GM19351 (cell line): ENCODE measurements at regions not wholly inside any gene's neighbourhood (a gene's known extent, or its start where the extent isn't known, plus 50 kb on each side); places are given as distances from the start of the nearest gene placed in this dataset.

Source experiments
- ATAC-seq: cut with Tn5 transposase; IDR thresholded peaks from one replicate; pipeline ENCODE4 v1.9.1; 2021; ENCODE audit warnings: mild to moderate bottlenecking, moderate library complexity; ENCODE audit not compliant: unreplicated experiment

DNA sequence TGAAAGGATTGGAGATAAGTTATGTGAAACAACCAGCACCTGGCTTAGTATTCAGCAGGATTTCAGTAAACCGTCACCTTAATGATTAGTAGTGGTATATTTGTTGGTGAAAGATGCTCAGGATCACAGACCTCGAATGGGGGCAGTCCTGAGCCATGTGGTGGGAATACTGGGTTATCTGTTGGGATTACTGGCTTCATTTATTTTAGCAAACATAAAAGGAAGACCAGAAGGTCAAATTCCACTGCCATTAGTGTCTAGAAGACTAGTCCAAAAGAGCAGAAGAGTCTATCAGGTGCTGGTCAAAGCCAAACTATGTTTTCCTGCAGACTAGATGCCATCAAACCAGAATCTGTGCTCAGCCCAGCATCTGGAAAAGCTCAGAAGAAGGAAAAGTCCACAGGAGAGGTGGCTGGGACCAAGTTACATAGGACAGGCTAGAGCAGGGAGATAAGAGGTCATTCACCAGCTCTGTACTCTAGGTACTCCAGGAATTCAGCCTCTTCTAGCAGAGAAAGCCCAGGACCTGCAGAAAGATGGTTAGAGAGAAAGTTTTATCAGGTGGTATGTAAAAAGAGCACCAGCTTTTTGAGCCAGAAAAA lies 343.4 kb downstream of the PLPP3 start:
- ATAC-seq, result no peak

DNA sequence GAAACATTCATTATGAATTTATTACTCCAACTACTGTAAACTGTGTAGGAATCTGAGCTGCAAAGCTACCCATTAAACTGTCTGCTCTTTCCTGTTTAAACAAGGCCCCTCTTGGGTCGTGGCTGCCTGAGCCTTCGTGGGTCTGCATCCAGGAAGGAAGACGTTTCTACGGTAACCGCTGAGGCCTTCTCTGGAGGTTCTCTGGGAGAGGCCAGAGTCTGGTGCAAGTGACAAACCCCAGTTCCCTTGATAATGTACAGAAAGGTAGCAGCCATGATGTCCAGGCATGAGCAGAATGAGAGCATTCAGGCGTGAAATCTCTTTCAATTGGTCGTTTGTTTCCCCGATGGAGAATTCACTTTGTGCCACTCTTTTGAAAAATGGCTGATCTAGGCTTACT lies 350.2 kb downstream of the PLPP3 start:
- ATAC-seq, result no peak

- ATAC-seq, result no peak
Measured at GRCh38 chr1:56227886-56228285, 351.5 kb downstream of the PLPP3 start.

- ATAC-seq, result no peak
Measured at GRCh38 chr1:56227401-56227800, 352.0 kb downstream of the PLPP3 start.

DNA sequence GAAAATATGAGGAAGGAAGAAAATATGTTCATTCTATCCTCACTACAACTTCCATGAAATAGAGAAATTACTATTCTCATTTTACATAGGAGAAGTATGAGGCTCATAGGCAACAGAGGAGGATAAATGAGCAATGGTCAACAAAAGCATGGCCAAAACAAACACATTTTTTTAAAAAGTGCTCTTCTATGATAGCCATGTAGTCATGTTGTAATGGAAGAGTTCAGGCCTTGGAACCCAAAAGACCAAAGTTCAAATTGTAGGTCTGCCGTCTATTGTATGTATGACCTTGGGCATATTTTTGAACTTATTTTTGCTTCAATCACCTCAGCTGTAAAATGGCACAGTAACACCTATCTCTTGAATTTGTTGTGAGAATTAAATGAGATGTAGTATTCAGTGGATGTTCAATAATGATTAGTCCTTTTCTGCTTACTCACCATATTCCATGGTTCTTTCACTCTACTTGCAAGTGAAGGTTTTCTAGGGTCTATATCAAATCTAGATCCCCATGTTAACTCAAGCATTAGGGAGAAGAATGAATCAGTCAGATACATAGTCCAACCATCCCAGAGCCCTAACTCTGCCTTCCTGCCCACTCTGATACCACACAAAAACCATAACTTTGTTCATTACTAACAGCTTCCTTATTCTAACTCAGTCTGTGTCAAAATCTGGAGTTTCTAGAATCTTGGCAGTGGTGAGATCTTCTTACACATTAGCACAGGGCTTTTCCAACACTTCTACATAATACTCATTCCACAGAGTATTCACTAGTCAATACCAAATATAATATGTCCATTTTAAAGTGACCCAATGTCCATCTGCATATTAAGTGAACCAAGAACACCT lies 353.2 kb downstream of the PLPP3 start:
- no peak for ATAC-seq

DNA sequence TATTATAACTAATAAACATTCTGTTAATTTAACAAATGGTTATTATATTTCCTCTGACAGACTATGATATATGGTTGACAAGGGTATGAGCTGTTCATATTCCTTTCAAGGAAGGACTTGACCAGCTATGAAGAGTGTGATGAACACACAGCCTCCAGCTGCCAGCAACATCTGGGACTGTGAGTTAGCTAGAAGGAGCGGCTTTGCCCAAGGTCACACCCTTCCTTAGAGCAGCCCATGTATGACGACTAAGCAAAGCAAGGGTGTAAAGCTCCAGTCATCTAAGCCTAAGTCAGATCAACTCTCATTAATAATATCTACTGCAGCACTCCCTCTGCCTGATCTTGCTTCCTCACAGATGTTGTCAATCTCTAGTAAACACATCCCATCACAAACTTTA lies 355.4 kb downstream of the PLPP3 start:
- no peak for ATAC-seq

DNA sequence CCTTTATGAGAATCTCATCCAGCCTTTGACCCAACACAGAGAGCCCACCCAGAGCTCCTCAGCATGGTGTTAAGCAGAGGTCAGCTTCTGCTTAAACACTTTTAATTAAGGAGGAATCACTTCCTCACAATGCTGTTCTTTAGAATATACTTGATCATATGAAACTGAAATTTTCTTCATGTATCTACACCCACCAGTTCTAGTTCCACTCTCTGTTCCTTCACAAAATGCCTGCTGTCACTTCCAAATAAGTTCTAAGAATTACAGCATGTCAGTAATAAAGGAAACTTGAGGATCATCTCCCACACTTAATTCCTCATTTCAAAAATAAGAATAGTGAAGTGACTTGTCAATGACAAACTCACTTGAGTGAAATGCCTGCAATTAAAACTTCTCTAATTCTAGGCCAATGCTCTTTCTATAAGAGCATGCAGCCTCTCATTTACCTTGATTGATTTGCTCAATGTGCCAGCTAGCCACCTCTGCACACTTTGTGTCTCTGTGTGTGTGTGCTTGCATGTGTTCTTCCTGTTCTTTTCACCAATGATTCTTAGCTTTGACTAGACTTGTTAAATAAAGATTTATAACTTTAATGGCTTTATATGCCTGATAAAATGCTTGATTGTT lies 356.3 kb downstream of the PLPP3 start:
- ATAC-seq, result no peak

DNA sequence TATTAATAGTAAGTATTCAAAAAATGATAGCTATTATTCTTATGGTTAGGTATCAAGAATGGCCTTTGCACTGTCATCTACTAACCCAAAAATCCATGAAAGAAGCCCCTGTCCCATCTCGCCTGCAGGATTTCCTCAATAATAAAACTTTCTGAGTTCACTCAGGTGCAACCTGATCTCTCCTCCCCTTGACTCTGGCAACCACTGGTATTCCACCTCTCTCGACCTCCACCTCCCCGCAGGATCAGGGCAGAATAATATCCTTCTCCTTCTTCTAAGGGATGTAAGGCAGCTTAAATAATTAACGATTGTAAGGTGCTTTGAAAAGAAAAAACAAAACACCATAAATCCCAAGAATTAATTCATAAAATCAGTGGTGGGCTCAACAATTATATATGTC lies 359.3 kb downstream of the PLPP3 start:
- ATAC-seq, result no peak

GRCh38 chr1:56218023-56218422 lies 361.3 kb downstream of the PLPP3 start:
- ATAC-seq, result no peak

GRCh38 chr1:56216218-56216617 lies 363.1 kb downstream of the PLPP3 start:
- no peak for ATAC-seq

DNA sequence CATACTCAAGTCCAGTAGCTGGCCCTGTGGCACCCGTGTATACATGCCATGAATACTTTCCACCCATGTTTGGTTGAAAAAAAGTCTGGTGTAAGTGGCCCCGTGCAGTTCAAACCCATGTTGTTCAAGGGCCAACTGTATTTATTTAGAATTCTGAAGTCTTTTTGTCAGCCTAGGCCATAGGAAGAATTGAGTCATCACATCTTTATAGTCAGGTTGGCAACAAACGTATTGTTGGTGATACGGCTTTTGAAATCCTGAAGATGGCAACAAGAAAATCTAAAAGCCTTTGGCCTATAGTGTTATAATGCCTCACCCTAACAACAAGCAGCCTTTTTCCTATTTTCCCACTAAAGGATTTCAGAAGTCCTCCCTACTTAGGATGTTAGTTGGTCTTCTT lies 363.6 kb downstream of the PLPP3 start:
- ATAC-seq, result no peak

GRCh38 chr1:56215086-56215485 lies 364.3 kb downstream of the PLPP3 start:
- no peak for ATAC-seq

GRCh38 chr1:56213068-56213467 lies 366.3 kb downstream of the PLPP3 start:
- ATAC-seq, result no peak

DNA sequence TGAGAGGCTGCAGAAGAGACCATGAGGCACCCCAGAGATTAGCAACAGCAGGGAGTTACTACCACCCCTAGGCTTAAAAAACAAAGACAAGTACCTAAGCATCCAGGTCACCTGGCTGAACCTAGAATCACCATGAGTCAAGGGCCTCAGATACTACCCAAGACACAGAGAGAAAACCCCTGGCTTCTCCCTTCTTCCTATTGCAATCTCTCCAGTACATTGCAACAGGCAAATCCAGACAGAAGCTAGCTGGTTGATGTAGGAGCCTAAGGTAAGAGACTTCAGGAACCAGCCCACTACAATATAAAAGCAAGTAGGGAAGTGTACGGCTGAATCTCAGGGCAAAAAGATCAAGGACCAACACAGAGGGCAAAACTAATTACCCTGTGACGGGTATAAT lies 367.2 kb downstream of the PLPP3 start:
- no peak for ATAC-seq

DNA sequence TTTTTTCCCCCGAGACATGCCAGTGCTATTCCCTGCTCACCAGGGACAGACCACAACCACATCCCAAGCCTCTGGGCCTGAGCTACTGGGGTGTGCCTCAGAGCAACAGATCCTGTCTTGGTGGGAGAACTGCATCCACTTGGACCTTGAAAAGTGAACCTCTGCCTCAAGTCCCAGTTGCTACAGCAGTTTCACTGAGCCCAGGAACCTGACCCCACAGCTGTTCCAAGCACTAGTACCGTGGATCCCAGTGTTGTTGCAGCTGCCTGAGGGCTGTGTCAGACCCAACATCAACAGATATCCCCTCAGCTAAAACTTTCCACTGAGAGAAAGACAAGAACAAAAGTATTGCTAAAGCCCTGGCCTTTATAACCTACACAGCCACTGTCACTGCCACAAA lies 373.0 kb downstream of the PLPP3 start:
- no peak for ATAC-seq

- ATAC-seq, result no peak
Measured at GRCh38 chr1:56204206-56204605, 375.2 kb downstream of the PLPP3 start.

DNA sequence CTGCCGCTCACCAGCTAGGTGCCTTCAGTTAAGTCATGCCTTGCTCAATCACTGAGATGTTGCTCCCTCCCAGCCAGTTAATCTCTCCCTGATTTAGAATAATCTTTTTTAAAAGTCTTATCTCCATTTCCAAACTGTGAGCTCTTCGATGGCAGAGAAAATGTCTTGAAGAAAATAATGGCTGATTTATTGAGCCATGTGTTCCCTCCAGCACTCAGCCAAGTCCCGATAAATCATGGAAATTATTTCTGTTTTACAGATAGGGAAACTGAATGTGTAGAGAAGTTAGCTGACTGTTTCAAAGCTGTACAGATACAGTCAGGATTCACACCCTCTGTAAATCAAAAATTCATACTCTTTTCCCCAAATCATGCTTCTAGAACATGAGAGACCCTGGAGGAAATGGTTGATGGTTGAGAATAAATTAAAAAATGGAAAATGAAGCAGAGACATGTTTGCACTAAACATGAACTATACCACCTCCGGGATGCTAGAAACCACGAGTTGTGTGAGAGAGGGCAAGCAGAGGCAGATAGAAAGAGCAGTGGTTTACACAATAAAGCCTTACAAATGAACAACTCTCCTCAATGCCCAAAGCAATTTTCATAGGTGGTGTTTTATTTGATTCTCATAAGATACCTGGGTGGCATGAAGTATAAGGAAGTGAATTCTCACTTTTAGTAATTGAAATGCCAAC lies 376.4 kb downstream of the PLPP3 start:
- ATAC-seq, result no peak

DNA sequence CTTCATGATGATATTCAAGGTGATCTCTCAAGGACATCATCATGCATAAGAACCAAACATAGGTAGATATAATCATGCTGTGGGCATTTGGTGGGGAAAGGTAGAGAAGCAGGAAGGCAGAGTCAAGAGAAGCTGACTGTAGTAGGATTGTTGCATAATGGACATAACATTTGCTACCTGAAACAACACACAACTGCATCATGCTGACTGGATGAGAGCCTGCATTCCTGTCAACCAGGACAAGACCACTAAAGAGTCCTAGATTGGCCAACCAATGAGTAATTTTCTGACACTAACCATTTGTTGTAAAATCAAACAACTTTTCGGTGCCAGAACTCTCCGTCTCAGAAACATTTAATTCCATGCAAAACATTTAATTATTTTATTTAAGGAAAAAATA lies 377.2 kb downstream of the PLPP3 start:
- no peak for ATAC-seq

DNA sequence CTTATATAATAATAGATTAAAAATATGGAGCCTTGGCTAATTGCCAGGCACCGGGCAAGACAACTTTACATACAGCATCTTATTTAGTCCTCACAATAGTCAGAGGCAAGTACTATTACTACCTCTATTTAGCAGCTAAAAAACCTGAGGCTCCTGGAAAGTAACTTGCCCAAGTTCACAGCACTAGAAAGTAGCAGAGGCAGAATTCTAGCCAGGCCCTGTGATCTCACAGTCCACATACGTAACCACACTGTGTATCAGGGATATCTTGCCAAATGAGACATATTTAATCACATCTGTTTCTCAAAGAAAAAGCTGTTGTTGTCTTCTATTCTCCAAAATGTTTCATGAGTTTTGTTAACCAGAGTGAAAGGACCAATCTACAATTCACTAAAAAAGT lies 378.5 kb downstream of the PLPP3 start:
- ATAC-seq, result no peak

DNA sequence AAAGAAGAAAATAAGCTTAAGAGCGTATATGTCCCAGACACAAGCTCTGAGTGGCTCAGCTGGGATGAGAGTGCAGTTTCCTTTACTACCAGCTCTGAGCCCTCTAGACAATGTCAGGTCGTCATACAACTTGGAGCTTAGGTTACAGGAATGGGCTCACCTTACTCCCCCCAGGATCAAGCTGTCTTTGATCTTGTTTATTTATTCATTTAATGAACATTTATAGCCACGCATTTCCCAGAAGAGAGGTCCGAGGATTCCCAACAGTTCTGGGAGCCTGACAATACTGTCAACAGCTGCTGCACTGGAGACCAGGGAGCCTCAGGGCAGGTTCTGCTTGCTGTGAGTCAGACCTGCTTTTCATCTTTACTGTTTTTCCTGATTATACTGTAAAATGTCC lies 378.9 kb downstream of the PLPP3 start:
- no peak for ATAC-seq

GRCh38 chr1:56199956-56200355 lies 379.4 kb downstream of the PLPP3 start:
- no peak for ATAC-seq

GRCh38 chr1:56199061-56199460 lies 380.3 kb downstream of the PLPP3 start:
- no peak for ATAC-seq
